ENCODE measurements at regions not wholly inside any gene's neighbourhood (a gene's known extent, or its start where the extent isn't known, plus 50 kb on each side); places are given as distances from the start of the nearest gene placed in this dataset.

GRCh38 chr2:8506746-8507145 lies 175.1 kb upstream of the ID2 start:
- TF ChIP-seq CTCF (IDR thresholded peaks at IDR 0.05) (no peak), POLR2A (IDR thresholded peaks at IDR 0.05; ENCODE audit: low read depth) (no peak), EP300 (IDR thresholded peaks at IDR 0.05) (no peak)

Measured in esophagus muscularis mucosa (tissue), 4 donors.